ENCODE measurements at regions not wholly inside any gene's neighbourhood (a gene's known extent, or its start where the extent isn't known, plus 50 kb on each side); places are given as distances from the start of the nearest gene placed in this dataset.

- TF ChIP-seq, protein P1, sequence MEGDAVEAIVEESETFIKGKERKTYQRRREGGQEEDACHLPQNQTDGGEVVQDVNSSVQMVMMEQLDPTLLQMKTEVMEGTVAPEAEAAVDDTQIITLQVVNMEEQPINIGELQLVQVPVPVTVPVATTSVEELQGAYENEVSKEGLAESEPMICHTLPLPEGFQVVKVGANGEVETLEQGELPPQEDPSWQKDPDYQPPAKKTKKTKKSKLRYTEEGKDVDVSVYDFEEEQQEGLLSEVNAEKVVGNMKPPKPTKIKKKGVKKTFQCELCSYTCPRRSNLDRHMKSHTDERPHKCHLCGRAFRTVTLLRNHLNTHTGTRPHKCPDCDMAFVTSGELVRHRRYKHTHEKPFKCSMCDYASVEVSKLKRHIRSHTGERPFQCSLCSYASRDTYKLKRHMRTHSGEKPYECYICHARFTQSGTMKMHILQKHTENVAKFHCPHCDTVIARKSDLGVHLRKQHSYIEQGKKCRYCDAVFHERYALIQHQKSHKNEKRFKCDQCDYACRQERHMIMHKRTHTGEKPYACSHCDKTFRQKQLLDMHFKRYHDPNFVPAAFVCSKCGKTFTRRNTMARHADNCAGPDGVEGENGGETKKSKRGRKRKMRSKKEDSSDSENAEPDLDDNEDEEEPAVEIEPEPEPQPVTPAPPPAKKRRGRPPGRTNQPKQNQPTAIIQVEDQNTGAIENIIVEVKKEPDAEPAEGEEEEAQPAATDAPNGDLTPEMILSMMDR (conservative IDR thresholded peaks at IDR 0.05; ENCODE audit: low read length) = no peak
- TF ChIP-seq EZH2phosphoT487 (IDR thresholded peaks at IDR 0.05; ENCODE audit: borderline replicate concordance, low read depth, low read length) = no peak
Observed at GRCh38 chr13:78736142-78736541, 77.2 kb upstream of the OBI1 start.

All from OCI-LY7 (cell line).